ENCODE measurements at regions not wholly inside any gene's neighbourhood (a gene's known extent, or its start where the extent isn't known, plus 50 kb on each side); places are given as distances from the start of the nearest gene placed in this dataset.

DNA sequence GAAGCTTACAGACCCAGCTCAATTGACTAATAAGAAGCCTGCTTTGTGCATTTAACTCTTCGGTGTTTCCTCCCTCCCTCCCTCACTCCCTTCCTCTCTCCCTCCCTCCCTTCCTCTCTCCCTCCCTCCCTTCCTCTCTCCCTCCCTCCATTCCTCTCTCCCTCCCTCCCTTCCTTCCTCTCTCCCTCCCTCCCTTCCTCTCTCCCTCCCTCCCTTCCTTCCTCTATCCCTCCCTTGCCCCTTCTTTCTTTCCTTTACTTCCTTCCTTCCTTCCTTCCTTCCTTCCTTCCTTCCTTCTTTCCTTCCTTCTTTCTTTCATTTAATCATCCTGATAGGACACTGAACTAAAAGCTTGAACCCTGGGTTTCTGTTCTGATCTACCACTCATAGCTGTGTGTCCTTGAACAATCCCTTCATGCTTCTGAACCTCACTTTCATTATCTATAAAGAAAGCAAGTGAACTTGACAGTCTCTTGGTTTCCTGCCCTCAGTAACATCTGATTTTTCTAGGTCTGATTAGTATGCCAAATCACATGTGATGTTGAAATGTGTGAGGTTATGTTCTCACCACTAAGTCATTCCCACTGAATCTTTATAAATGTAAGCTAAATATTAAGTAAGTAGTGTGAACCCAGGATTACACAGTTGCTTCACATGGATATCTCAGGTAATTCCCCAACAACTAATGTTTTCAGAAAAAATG is 132.3 kb upstream of the BMP2 start:
- TF ChIP-seq, protein P1, sequence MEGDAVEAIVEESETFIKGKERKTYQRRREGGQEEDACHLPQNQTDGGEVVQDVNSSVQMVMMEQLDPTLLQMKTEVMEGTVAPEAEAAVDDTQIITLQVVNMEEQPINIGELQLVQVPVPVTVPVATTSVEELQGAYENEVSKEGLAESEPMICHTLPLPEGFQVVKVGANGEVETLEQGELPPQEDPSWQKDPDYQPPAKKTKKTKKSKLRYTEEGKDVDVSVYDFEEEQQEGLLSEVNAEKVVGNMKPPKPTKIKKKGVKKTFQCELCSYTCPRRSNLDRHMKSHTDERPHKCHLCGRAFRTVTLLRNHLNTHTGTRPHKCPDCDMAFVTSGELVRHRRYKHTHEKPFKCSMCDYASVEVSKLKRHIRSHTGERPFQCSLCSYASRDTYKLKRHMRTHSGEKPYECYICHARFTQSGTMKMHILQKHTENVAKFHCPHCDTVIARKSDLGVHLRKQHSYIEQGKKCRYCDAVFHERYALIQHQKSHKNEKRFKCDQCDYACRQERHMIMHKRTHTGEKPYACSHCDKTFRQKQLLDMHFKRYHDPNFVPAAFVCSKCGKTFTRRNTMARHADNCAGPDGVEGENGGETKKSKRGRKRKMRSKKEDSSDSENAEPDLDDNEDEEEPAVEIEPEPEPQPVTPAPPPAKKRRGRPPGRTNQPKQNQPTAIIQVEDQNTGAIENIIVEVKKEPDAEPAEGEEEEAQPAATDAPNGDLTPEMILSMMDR (conservative IDR thresholded peaks at IDR 0.05; ENCODE audit: low read length): no peak
- peak; percentile 50 for DNase-seq (ENCODE audit: low read depth)
- H3K4me3 ChIP-seq (ENCODE audit: low read length): no peak overlapping the region

GRCh38 chr20:6632187-6632586 is 135.3 kb upstream of the BMP2 start:
- H3K4me3 ChIP-seq (ENCODE audit: low read length): no peak overlapping the region
- peak; percentile 37 for DNase-seq (ENCODE audit: low read depth)
- TF ChIP-seq, protein P1 (conservative IDR thresholded peaks at IDR 0.05; ENCODE audit: low read length): no peak

GRCh38 chr20:6630514-6630913 is 137.0 kb upstream of the BMP2 start:
- TF ChIP-seq, protein P1 (conservative IDR thresholded peaks at IDR 0.05; ENCODE audit: low read length): no peak
- H3K4me3 ChIP-seq (ENCODE audit: low read length): no peak overlapping the region
- DNase-seq (ENCODE audit: low read depth): no peak

DNA sequence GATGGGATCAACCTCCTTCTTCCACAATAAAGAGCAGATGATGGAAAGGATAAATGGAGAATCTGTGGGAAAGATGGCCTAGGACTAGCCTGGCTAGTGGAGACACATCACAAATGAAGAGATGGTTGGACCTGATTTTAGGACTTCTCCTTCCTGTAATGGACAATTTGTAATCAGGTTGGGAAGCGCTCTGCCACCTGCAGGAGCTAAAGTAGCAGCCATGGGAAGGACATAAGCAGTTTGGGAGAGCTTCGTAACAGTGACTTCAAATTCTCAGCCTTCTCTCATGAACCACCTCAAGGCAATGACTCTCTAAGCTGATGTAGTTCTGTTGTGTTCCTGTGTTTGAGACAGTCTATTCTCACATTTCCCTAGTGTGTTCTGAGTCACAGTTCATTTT is 137.9 kb upstream of the BMP2 start:
- no peak overlapping the region for H3K4me3 ChIP-seq (ENCODE audit: low read length)
- TF ChIP-seq, protein P1 (conservative IDR thresholded peaks at IDR 0.05; ENCODE audit: low read length): no peak
- no peak for DNase-seq (ENCODE audit: low read depth)

DNA sequence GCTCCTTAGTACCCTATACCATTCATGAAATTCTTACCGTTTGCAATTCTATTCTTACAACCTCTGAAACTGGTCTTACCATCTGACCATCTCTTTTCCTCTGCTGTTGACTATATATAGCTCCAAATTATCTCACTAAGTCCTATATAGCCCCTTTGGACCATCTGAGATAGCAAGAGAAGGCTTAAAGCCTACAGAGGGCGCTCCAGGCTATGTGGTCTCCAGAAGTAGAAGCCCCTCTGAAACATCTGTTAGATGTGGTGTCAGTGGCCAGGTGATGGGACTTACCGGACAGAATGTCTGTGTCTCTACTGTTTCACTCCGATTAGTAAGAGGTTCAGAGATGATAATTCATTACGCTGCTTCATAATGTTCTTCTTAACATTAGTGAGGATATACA is 140.7 kb upstream of the BMP2 start:
- DNase-seq (ENCODE audit: low read depth): no peak
- TF ChIP-seq, protein P1 (conservative IDR thresholded peaks at IDR 0.05; ENCODE audit: low read length): no peak
- no peak overlapping the region for H3K4me3 ChIP-seq (ENCODE audit: low read length)

- no peak overlapping the region for H3K4me3 ChIP-seq (ENCODE audit: low read length)
- no peak for DNase-seq (ENCODE audit: low read depth)
Observed at GRCh38 chr20:6623989-6624388, 143.5 kb upstream of the BMP2 start.

GRCh38 chr20:6622041-6622440 is 145.4 kb upstream of the BMP2 start:
- peak; percentile 13 for DNase-seq (ENCODE audit: low read depth)
- no peak overlapping the region for H3K4me3 ChIP-seq (ENCODE audit: low read length)
- TF ChIP-seq, protein P1 (conservative IDR thresholded peaks at IDR 0.05; ENCODE audit: low read length): no peak

More at GRCh38 chr20:6623989-6624388, 143.5 kb upstream of the BMP2 start:
- TF ChIP-seq, protein P1 (conservative IDR thresholded peaks at IDR 0.05; ENCODE audit: low read length): no peak
